HG03558 (cell line): ENCODE measurements at regions not wholly inside any gene's neighbourhood (a gene's known extent, or its start where the extent isn't known, plus 50 kb on each side); places are given as distances from the start of the nearest gene placed in this dataset.
"Not testable (repeated sequence)": the region's sequence is repeated elsewhere in the genome, so short reads cannot be mapped to it uniquely, and the experiment has no call there.

Source experiments
- ATAC-seq: cut with Tn5 transposase; IDR thresholded peaks from one replicate; pipeline ENCODE4 v1.9.1; 2021; ENCODE audit warnings: moderate number of reproducible peaks; ENCODE audit not compliant: unreplicated experiment; ENCODE audit errors: extremely low read depth

DNA sequence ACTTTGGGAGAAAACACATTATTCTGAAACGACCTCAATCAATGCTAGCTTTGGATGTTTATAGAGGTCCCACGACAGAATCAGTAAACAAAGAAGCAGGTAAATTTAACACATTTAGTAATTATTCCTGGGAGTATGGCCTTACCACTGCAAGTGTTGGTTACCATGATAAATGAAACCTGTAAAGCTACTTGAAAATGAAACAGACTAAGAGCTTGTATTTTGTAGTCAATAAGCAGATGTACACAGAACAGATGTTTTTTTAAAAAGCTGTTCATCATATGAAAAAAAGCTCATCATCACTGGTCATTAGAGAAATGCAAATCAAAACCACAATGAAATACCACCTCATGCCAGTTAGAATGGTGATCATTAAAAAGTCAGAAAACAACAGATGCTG is 295.3 kb upstream of the XYLT1 start:
- no peak for ATAC-seq

DNA sequence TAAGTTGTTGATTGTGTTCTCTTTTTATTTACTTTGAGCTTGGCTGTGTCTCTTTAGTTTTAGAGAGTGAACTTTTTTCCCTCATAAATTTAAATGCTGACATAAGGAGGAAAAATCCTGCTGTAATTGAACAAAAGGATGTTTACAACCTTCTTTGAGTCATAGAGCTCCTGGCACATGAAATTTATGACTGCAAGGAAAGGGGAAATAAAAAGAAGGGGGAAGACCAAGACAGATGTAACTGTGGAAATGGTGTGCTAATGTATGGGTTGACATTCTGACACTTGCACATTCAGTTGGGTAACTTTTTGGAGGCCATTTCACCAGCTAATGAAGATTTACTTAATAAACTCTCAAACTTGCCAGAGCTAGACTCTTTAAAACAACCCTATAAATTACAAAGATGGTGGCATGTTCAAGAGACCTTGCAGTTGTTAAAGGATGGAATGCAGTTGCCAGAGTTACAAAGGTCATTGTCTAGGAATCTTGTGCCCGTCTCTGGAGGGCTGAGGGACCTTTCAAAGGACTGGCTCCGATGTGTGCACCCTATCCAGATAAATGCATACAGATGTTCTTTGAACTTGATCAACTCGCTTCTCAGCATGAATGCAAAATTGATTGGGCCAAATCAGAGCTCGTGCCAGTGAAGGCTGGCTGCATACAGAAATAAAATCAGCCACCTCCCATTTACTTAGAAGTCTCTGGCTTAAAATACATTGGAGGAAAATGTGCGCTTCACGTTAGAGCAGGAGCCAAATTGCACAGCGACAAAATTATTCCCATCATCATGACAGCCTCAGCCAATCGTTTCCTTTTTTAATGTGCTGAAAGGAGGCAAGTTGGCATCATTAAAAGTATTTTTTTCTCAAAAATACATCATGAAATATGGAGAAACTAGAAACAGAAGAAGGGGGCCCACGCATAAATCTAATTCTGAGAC is 289.0 kb upstream of the XYLT1 start:
- ATAC-seq, result no peak

DNA sequence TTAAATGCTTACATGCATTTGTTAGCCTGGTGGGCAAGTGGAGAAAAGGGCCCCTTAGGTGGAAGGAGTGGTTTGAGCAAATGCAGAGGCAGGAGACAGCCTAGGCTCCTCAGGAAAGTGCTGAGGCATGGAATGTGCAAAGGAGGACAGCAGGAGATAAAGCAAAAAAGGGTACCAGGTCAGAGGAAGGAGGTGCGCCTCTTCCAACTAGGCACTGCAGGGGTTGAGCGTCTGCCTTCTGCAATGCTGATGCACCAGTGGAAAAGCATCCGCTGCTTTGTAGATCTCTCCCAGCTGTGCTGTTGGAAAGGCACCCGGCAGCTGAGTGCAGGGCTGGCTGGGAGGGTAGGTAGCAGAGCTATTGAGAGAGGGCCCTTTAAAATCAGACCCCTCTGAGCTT is 287.0 kb upstream of the XYLT1 start:
- no peak for ATAC-seq

DNA sequence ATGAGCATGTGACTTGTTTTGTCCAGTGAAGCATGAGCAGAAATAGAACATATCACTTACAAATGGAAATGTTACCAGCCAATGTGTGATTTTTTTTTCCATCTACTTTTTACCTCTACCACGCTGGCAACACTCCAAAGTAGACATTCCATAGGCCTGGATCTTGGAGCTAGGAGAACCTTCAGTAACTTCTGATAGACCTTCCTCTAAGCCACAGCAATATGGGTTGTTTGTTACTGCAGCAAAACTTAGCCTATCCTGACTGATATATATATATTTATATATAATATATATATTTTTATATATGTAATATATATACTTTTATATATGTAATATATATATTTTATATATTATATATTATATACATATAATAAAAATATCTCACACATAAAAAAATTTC is 284.4 kb upstream of the XYLT1 start:
- ATAC-seq, result no peak

DNA sequence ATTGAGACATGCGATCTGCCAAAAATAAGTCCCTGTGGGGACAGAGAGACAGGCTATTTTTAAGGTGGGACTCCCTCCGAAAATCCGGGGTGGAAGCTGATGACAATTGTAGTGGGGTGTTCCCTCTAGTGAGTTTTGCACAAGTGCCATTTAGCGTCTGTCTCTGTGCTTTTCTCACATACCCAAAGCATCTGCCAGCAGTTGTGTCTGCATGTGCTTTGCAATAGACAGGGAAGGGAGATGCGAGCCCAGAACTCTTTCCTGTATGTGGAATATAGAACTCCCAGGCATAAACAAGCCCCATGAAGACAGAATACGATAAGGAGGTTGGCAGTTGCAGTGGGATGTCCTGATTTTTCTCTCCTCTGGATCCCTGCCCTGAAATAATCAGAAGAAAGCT is 282.7 kb upstream of the XYLT1 start:
- no peak for ATAC-seq

DNA sequence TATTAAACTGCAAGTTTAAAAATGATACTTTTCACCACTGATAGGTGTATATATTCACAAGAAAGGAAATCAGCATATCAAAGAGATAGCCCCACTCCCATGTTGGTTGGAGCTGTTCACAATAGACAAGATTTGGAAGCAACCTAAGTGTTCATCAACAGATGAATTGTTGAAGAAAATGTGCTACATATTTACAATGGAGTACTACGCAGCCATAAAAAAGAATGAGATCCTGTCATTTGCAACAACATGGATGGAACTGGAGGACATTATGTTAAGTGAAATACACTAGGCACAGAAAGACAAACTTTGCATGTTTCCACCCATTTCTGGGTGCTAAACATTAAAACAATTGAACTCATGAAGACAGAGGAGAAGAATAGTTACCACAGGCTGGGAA is 278.9 kb upstream of the XYLT1 start:
- no peak for ATAC-seq

DNA sequence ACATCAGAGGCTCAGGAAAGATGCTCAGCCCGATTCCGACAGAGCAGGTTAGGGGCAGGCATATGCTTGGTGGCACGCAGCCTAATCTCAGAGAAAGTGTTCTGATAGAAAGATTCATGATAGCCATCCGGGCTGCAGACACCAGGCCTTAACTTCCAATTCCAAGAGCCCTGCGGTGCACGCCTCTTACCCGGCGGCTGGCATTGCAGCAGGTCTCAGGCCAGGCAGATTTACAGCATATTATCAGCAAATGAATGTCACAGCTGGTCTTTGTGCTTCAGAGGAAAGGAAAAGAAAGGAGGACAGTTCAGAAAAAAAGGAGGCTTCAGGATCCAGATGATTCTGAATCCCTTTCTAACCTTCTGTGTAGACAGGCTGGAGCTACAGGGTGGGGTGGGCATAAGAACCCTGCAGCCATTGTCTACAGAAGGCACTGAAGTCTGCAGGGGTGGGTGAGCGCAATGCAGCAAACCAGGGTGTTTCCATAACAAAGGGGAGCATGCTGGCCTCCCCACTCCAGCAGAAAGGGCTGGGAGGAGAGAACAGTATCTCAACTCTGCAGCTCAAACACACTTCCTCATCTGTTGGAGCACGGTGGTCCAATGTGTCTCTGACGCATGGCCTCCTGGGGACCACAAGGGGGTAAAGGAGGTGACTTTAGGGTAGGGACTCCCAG is 277.4 kb upstream of the XYLT1 start:
- no peak for ATAC-seq

DNA sequence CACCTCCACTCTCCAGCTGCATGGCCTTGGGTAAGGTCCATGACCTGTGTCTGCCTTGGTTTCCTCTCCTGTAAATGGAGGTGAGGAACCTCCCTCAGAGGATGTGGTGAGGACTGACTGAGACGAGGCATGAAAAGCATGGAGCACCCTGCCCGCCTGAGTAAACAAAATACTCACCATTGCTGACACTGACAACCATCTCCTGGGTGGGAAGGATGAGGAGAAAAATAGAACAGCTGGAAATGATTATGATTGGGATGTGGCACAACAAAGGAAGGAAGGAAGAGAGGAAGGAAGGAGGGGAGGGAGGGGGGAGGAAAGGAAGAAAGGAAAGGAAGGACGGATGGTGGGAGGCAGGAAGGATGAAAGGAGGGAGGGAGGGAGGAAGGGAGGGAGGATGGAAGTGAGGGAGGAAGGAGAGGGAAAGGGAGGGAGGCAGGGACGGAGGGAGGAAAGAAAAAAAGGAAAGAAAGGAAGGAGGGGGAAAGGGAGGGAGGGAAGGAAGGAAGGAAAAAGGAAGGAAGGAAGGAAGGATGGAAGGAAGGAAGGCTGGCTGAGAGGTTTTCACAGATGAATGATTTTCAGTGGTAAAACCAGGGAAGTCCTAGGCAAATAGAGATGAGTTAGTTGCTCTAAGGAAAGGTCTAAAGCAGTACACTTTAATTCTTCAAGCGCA is 276.5 kb upstream of the XYLT1 start:
- ATAC-seq, result no peak

DNA sequence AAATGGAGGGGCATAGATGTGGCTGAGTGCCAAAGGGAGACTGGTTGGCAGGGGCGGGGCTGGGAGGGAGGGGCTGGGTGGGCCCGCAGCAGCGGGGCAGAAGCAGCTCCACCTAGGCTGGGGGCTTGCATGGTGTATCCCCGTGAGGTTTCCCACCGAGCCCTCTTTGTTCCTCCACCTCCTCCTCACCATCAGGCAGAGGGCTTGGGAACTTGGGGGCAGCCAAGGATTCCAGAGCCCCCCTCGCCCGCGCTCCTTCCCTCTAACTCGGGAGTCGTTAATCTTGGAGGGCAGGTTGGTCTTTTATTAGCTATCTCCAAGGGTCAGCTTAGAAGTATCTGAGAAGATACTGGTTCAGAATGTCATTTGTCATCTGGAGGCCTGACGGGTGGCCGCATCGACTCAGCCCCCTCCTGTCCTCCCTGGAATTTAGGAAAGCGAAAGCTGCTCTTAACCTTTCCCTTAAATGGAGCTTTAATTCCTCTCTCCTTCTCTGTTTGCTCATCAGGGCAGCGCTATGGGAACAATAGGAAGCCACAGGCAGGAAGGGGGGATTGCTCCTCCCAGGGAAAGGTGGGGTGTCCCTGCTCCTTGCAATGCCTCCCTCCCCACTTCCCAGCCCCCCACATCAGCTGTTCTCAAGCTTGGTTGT is 274.3 kb upstream of the XYLT1 start:
- ATAC-seq, result no peak

DNA sequence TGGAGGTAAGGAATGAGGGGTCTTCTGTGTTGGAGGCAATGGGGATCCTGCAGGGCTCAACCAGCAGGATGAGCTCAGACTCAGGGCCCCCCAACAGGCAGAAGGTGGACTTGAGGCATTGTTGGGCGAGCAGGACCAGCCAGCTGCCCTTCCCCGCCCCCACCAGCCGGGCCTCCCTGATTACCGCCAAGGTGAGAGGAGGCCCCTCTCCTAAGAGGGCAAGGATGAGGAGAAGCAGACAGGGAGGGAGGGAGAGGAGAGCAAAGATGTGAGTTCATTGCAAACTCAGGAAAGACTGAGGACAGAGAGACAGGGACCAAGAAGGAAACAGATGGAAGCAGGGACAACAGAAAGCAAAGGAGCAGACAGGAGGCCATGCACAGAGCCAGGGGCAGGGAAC is 272.8 kb upstream of the XYLT1 start:
- no peak for ATAC-seq

DNA sequence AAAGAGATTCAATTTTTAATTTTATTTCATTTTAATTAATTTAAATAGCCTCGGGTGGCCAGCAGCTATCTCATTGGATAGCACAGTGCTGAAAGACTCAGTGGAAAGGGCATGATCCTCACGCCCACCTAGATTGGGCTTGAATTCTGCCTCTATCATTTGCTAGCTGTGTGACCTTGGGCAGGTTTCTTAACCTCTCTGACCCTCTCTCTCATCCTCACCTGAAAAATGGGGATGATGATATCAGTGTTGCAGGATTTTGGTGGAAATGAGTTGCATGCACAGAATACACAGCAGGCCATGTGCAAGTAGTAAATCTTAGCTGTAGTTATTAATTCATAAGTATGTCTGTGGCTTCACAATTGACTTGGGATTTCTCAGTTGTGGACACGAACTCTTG is 272.4 kb upstream of the XYLT1 start:
- ATAC-seq, result no peak

DNA sequence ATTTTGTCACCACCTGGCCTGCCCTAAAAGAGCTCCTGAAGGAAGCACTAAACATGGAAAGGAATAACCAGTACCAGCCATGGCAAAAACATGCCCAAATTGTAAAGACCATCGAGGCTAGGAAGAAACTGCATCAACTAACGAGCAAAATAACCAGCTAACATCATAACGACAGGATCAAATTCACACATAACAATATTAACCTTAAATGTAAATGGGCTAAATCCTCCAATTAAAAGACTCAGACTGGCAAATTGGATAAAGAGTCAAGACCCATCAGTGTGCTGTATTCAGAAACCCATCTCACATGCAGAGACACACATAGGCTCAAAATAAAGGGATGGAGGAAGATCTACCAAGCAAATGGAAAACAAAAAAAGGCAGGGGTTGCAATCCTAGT is 264.3 kb upstream of the XYLT1 start:
- ATAC-seq, result not testable (repeated sequence)

DNA sequence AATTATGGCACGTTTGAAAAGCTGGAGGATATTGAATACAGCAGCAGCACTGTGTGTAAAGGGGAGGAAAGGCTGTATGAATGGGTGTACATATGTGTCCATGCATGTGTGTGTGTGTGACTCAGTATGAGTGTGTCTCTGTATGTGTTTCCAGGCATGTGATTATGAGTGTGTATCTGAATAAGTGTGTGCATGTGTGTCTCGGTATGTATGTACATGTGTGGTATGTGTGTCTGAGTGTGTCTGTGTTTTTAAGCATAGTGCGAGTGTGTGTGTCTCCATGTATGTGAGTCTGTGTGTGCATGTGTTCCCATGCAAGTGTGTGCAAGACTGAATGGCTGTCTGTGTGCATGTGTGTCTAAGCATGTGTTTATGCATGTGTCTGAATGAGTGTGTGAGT is 259.1 kb upstream of the XYLT1 start:
- ATAC-seq, result no peak

DNA sequence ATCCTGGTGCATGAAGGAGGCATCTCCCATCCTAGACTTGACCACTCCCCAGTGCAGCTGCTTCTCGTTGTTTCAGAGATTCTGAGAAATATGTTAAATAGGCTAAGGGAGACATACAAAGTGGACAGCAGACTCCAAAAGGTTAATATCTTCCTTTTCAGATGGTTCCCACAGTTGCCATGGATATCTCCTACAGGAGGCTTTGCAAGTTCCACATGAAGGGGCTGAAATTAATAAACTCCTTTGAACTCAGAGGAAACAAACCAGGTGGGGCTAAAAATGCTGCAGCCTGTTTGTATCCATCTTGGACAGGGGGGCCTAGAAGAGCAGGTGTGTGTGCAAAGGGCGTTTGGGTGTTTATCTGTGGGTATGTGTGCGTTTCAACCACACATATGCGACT is 257.4 kb upstream of the XYLT1 start:
- ATAC-seq, result no peak

DNA sequence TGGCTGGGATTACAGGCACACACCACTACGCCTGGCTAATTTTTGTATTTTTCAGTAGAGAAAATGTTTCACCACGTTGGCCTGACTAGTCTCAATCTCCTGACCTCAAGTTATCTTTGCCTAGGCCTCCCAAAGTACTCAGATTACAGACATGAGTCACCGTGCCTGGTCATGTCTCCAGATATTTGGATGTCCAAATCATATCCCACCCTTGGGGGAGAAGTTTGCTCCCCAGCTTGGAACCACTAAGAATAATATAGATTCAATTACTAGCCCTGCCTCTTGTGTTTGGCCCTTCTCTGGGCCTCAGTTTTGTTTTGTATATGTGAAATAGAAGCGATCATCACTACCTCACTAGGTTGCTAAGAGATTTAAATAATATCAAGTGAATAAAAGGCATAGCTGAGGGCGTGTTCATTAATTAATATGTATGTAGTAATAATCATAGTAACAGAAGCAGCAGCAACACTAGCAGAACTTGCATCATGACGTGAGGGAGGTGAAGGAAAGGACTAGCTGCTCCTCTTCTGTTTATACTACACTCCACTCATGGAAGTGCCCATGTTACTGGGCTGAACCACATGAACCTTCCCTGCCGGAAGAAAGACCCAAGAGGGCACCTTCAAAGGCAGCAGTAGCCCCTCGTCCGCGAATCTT is 253.6 kb upstream of the XYLT1 start:
- ATAC-seq, result no peak

DNA sequence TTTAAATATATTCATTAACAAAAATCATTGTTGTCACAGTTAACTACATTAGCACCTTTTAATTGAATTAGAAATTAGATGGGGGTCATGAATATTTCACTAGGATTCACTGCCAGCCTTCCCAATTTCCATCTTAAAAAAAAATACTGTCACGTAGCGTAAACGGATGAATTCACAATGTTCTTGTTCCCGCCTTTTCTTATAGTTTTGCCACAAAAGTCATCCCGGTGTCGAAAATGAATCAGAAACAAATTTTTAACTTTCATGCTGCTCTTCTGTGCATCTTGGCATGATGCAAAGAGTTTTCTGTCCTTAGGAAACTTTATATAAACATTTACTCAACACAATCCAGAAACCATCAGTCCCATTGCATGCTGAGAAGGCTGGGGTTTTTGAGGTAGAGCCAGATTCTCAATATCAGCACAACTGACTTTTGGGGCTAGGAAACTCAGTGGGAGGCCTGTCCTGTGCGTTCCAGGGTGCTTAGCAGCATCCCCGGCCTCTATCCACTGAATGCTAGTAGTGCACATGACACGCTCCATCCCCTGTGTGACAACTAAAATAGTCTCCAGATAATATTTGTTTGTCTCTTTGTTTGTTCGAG is 252.9 kb upstream of the XYLT1 start:
- no peak for ATAC-seq

DNA sequence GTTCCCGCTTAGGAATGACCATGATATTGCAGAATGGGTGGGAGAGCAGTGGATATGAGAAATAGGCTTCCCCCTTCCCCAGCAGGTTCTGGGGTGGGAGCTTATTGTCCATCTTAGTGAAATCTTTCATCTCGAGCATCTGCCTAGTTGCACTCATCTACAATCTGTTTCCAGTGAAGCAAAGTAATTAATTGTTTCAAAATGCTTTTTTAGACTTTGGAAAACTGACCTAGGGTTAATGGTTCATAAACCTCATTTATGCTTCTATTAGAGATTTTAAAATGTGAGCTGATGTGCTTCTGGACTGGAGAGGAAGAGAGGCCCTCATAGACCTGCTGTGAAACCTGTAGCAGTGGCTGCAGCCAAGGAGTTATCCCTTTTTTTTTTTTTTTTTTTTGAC is 247.7 kb upstream of the XYLT1 start:
- ATAC-seq, result no peak

DNA sequence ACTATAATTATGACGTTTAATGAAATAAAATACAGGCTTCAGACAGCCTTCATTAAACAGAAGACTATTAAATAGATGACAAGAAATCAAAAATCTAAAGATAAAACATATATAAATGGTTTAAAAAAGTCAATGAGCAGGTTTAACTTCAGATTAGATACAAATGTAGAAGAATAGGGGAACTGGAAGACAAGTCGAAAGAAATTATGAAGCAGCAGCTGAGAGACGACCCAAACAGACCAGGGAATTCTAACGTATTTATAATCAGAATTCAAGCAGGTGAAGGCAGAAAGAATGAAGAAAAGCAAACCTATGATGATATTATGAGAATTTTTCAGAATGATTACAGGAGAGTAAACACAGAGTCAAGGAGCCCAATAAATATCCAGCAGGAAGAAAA is 235.1 kb upstream of the XYLT1 start:
- no peak for ATAC-seq

DNA sequence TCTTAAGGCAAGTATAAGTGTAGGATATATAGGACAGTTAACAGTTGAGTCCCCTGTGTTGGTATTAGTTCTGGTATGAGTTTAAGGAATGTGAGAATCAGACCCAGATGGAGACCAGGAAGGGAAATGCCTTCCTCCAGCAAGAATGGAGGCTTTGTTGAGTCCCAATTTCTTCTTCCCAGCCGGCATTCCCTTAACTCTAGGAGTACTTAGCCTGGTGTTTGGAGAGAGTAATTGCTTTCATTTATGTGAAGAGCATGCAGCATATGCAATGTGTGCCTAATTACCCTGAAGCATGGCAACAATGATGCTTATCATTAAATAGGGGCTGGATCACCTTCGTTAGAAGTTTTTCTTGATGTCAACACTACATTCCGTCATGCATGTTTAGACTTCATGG is 225.9 kb upstream of the XYLT1 start:
- ATAC-seq, result no peak

DNA sequence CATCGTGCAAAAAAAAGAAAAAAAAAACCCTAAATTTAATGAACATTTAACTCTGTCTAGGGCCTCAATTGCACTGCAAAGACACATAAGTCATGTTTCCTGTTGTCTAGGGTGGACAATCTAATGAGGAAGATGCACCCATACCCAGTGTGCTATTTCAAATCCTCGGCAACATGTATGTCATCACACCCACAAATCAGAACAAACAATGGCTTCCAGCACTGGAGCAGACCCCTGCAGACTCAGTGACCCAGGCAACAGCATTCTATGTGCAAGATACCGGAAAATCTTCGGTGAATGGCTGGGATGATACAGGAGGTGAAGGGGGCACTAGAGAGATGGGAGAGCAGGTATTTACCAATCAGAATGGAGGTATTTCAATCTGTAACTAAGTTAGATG is 221.7 kb upstream of the XYLT1 start:
- no peak for ATAC-seq
